ENCODE measurements at regions not wholly inside any gene's neighbourhood (a gene's known extent, or its start where the extent isn't known, plus 50 kb on each side); places are given as distances from the start of the nearest gene placed in this dataset.

DNA sequence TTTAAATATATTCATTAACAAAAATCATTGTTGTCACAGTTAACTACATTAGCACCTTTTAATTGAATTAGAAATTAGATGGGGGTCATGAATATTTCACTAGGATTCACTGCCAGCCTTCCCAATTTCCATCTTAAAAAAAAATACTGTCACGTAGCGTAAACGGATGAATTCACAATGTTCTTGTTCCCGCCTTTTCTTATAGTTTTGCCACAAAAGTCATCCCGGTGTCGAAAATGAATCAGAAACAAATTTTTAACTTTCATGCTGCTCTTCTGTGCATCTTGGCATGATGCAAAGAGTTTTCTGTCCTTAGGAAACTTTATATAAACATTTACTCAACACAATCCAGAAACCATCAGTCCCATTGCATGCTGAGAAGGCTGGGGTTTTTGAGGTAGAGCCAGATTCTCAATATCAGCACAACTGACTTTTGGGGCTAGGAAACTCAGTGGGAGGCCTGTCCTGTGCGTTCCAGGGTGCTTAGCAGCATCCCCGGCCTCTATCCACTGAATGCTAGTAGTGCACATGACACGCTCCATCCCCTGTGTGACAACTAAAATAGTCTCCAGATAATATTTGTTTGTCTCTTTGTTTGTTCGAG lies 252.9 kb upstream of the XYLT1 start:
- no peak for DNase-seq

DNA sequence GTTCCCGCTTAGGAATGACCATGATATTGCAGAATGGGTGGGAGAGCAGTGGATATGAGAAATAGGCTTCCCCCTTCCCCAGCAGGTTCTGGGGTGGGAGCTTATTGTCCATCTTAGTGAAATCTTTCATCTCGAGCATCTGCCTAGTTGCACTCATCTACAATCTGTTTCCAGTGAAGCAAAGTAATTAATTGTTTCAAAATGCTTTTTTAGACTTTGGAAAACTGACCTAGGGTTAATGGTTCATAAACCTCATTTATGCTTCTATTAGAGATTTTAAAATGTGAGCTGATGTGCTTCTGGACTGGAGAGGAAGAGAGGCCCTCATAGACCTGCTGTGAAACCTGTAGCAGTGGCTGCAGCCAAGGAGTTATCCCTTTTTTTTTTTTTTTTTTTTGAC lies 247.7 kb upstream of the XYLT1 start:
- DNase-seq: no peak

DNA sequence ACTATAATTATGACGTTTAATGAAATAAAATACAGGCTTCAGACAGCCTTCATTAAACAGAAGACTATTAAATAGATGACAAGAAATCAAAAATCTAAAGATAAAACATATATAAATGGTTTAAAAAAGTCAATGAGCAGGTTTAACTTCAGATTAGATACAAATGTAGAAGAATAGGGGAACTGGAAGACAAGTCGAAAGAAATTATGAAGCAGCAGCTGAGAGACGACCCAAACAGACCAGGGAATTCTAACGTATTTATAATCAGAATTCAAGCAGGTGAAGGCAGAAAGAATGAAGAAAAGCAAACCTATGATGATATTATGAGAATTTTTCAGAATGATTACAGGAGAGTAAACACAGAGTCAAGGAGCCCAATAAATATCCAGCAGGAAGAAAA lies 235.1 kb upstream of the XYLT1 start:
- no peak for DNase-seq

DNA sequence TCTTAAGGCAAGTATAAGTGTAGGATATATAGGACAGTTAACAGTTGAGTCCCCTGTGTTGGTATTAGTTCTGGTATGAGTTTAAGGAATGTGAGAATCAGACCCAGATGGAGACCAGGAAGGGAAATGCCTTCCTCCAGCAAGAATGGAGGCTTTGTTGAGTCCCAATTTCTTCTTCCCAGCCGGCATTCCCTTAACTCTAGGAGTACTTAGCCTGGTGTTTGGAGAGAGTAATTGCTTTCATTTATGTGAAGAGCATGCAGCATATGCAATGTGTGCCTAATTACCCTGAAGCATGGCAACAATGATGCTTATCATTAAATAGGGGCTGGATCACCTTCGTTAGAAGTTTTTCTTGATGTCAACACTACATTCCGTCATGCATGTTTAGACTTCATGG lies 225.9 kb upstream of the XYLT1 start:
- no peak for DNase-seq

DNA sequence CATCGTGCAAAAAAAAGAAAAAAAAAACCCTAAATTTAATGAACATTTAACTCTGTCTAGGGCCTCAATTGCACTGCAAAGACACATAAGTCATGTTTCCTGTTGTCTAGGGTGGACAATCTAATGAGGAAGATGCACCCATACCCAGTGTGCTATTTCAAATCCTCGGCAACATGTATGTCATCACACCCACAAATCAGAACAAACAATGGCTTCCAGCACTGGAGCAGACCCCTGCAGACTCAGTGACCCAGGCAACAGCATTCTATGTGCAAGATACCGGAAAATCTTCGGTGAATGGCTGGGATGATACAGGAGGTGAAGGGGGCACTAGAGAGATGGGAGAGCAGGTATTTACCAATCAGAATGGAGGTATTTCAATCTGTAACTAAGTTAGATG lies 221.7 kb upstream of the XYLT1 start:
- DNase-seq: no peak

DNA sequence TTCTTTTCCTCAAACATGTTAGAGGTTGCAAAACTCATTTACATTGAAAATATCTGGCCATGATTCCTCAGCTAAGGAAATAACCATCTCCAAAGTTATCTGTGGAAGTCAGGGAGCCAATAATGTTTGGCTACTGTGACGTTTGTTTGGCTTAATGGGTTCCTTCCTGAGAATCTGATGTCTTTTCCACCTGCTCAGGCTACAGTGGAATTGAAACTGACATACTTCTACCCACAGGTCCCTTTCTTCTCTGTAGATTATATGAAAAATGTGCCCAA lies 221.1 kb upstream of the XYLT1 start:
- DNase-seq: no peak

DNA sequence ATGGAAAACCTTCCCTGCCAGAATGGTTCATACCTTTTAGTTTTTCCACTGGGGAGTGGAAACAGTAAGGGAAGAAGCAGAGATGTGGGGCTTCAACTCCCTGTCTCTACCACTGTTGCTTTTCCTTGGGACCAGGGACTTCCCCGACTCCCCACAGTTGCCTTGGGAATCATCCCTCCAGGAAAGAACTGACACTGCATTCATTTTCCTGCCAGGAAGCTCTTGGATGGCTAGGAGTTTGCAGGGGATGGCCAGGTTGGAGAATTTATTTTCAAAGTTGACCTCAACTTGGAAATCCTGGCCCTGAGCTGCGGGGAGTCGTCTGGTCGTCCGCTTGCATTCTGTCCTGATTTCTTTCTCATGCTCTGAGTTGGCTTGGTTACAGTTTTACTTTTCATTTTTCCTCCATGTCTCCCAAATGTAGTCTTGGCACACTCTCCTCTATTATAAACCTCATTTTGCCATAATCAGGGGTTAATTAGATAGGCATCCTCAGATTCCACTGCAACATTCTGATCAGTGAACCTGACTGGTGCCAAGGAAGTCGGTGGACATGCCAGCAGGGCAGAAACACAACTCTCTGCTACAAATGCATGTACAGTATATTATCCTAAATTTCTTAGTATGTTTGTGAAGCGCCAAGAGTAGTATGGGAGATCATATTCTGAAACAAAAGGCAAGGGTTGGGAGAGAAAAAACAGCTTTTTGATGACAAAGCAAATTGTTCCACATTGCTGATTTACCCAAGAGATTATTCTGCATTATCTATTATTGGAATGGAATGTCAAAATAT lies 220.5 kb upstream of the XYLT1 start:
- DNase-seq: no peak

DNA sequence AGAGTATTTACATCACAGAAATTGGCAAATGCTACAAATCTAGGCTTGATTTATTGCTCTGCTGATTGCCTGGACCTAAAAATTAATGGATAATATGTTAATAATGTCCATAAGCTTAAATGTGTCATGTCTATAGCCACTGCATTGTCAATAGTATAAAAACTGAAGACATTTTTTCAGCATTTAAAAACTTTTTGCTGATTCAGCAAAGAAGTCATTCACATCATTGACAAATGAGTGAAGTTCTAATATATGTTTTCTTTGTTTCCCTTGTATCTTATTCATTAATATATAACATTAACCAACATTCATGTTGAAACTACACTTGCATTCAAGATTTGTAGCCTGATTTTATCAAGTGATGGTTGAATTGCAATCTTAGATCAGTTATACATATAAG lies 214.7 kb upstream of the XYLT1 start:
- DNase-seq: no peak

DNA sequence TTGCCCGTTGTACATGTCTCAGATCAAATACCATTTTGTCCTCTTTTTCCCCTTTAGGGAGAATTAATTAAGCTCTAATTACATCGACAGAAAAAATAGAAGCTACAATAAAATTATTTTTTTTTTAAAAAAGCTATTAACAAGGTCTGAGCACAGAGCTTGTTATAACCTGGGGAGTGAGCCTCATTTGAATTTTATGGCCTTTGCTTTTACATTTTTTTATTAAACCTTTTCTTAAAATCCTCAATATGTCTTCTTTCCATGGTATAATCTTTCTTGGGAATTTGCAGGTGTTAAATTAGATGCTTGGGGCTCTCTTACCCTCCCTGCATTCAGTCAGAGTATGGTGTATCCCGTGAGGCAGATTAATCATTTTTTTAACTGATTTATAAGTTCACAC lies 212.5 kb upstream of the XYLT1 start:
- no peak for DNase-seq

DNA sequence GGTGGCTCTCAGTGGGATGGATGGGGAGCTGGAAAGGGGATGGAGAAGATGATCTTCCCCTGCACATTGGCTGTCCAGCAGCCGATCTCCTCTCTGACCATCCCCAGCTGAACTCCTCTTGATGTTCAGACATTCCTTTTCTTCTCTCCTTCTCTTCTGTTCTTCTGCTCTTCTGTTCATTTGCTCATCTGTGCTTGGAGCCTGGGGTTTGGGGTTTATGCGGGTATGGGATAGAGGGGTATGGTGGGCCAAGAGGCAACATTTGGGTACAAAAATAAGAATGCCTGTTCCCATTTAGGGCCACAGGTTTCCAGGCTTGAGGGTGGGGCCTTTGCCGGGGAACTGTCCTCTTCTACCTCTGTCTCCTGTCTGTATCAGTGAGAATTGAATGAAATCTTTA lies 205.4 kb upstream of the XYLT1 start:
- no peak for DNase-seq

DNA sequence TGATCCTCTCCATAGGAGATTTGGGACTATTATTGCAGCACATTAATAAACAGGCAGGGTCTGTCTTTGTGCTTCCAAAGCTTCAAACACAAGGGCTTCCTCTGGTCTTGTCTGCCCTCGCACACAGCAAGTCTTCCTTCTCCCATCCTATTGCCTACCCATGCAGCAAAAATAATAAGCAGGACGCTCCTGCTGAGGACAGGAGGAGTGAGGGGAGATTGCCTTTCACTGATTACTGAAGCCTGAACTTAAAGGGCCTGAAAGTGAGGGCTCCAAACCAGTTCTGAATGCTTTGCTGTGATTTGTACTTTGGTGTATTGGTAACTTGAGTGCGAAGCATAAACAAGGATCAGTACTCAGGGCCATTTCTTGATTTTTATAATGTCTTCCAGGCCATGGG lies 197.6 kb upstream of the XYLT1 start:
- DNase-seq: no peak

DNA sequence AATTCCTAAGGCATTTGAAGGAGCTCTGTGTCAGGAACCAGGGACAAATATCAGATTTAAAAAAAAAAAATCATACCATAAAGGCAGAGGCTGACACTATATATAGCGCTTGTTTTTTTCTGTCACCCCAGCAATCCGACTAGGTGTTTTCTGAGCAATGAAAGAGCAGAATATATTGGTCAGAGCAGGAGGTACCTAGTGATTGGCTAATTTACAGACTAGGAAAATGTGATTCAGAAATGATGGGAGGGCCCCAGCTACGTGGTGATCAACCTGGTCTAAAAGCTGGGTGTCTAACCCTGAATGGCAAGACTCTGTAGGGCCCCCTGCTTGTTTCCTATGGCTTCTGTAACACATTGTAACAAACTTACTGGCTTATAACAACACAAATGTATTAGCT lies 195.5 kb upstream of the XYLT1 start:
- no peak for DNase-seq

DNA sequence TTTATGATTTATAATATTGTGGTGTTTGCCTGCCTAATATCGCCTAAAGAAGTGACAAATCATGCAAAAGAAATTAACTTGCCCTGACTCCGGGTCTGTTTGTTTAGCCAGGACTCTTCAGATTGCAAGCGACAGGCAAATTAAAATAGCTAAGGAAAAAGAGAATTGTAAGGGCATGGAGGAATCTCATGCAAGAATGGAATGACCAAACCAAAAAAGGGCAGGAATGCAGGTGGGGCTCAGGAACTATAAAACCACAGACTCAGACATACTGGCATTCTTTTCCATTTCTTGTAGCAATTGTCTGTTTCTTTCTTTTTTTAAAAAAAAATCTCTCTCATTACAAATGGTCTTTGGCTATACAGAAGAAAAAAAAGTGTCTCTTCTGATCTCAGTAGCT lies 188.1 kb upstream of the XYLT1 start:
- DNase-seq: no peak

DNA sequence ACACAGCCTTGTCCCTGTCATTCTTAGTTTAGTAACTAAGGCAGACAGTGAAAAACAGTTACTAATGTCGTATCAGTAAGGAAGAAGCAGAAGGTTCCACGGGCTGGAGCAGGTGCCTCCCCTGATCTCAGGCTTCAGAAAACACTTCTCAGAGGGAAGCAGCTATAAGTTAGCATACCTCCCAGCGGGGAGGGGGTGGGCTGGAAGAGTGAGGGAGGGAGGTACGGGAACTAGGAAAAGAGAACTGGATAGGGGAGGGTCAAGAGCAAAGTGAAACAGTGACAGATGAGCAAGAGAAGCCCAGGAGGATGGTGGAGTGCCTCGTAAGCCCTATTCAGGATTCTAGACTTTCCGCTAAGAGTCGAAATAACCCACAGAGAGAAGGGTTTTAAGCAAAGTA lies 186.3 kb upstream of the XYLT1 start:
- no peak for DNase-seq

DNA sequence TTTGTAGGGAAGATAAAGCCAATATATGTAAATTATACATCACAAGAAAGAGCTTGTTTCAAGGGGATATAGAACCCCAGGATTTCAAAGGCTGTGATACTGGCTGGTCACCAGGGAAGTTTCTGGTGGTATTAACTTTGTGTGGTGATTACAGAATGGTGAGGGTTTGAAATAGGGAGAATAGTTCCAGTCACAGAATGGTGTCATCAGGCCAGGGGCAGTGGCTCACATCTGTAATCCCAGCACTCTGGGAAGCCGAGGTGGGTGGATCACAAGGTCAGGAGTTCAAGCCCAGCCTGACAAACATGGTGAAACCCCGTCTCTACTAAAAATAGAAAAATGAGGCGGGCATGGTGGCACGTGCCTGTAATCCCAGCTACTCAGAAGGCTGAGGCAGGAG lies 183.8 kb upstream of the XYLT1 start:
- no peak for DNase-seq

DNA sequence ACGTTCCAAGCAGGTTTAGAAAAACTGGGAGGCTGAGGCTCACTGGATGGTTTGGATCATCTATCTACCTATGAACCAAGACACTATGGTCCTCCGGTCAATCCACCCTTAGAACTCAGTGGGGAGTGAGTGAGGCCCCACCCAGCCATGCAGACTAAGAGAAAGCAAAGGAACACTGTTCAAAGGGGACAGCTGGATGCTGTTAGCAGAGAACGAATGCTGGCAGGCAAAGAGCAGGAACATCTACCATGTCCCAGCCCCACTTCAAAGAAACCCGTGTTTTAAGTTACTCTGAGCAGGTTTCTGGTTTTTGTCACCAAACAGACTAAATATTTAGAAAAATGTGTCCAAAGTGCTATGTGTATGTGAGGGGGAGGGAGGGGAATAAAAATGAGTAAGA lies 183.4 kb upstream of the XYLT1 start:
- DNase-seq: no peak

DNA sequence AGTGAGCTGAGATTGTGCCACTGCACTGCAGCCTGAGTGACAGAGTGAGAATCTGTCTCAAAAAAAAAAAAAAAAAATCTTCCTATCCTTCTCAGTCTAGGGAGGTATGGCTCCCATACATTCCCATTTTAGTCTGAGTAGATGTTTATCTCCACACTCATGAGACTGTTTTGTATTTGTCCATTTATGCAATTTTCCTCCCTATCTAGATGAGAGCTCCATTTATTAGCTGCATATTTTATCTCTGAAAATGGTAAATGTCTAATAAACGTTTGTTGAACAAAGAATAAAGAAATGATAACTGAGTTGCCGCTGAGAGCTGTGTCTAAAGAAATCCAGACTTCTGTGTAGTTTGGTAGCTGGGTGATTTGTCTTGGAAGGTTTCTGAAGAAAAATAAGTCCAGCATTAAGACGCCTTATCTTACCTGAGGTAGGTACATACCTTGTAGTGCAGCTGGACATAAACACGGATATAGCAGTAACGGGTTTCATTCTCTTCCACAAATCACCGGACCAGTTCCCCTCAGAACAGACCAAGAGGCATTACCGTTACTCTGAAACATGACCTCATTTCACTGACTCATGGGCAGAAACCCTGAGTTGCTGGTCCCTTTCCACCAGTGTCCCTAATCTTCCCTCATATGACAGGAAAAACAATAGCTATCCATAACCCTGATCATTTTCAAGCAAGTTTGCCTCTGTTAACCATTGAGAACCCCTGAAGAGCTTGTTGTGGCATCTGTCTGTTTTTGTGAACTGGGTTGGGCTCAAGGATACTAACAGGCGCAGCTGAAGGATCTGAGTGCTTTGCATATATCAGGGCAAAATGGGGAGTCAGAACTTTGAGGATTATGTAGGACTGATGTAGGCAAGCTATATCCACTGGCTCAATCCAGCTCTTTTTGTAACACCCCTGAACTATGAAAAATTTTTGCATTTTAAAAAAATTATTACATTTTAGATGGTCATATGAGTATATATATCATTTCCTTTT lies 177.4 kb upstream of the XYLT1 start:
- DNase-seq: no peak

DNA sequence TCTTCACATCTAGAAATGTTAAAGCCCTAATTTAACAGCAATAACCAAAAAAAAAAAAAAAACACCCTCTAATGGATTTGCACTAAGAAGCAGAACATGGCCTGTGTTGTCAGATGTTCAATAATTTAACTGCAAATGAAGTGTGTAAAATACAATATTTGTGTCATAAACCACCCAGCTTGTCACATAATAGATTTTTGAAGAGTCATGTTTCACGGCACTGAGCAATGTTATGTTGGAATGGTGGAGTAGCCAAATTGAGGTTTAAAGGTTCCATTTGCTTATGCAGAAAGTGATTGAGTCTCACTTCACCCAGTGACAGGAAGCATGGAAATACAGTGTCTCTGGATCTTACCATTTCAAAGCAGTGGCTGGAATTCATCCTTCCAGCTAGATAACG lies 173.2 kb upstream of the XYLT1 start:
- no peak for DNase-seq

DNA sequence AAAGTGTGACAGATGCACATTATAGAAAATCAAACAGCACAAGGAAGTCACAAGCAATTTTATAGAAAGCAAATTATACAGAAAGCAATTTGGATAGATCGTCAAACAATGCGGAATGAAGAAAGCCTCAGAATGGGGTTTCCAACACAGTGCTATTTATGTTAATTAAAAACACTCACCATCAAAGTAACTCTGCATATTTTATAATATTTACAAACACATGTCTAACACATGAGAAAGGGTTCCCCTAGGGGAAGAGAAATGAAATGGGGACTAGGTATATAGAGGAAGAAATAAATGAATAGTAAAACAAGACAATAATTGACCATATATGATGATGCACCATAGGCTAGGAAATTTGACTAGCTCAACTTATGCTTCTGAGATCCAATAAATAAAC lies 171.2 kb upstream of the XYLT1 start:
- DNase-seq: no peak

DNA sequence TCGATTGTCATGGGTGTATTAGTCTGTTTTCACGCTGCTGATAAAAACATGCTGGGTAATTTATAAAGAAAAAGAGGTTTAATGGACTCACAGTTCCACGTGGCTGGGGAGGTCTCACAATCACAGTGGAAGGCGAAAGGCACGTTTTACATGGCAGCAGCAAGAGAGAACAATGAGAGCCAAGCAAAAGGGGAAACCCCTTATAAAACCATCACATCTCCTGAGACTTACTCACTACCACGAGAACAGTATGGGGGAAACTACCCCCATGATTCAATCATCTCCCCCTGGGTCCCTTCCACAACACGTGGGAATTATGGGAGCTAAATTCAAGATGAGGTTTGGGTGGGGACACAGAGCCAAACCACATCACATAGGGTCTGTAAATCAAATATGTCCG lies 167.4 kb upstream of the XYLT1 start:
- DNase-seq: no peak

DNA sequence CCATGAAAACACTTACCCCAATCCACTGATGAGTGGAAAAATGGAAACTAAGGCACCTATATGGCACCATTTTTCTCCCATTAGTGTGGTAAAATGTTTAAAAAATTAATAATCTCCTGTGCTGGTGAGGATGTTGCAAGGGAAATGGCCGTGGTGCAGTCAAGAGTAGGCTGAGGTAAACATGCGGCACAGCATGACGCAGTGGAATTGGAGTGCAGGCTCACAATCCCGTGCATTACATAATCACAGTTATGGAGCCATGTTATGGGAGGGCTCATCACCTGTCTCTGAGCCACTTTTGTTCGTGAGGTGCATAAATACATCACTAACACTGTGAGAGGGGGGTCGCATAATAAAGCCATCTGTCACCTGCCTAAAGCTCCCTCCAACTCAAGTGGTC lies 164.4 kb upstream of the XYLT1 start:
- no peak for DNase-seq

DNA sequence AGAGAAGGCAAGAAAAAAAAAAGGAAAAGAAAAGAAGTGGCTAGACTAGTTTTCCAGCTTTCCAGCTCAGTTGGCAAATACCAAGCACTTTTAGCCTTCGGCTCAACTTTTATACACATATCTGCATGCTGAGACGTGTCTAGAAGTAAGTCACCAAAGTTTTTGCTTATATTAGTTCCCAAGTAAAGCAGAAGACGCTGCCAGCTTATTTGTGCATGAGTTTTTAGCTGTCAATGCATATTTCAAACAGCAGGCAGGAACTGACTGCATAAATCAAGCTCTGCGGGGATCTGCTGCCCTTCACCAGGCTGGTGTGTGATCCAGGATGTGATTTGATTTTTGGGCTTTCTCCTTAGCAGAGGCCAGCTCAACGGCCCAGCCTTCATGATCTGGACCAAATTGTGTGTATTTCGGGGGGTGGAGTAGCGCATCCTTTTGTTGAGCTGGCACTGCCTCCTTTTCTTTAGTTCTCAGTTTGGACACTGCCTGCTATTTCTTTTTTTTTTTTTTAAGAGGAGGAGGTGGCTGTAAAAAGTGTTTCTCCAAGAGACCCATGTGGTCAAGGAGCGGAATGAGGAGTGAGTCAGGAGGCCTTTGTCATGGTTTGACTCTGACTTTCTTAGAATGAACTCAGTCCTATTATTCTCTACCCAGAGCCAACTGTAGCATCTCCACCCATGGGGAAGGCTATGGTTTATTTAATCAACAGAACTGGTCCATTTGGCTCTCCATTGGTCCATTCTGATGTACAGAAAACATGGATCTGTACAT lies 162.6 kb upstream of the XYLT1 start:
- no peak for DNase-seq

DNA sequence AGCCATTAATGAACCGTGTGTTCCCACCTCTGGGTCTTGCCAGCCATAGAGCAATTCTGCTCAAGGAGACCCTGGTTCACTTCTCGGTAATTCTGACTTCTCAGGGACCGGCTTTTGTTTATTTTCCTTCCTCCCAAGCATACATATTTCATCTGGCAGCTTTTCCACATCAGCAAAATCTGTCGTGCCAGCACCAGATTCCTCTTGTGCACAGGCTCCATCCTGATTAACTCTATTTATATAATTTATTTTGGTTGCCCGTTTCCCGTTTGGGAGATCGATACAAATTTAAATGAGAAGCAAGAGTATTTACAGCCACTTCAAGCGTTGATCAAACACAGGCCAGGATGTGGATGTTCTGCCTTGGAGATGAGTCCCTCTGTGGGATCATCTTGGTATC lies 161.9 kb upstream of the XYLT1 start:
- DNase-seq: no peak

All from activated CD4-positive, alpha-beta T cell treated with anti-CD3 and anti-CD28 coated beads, Interleukin-2, amount 50 U/mL, for 4 hours (primary cell).